ENCODE measurements at regions not wholly inside any gene's neighbourhood (a gene's known extent, or its start where the extent isn't known, plus 50 kb on each side); places are given as distances from the start of the nearest gene placed in this dataset.

- no peak for DNase-seq (ENCODE audit: low spot score)
These were observed 283.0 kb upstream of the FN1 start for GRCh38 chr2:215718890-215719289.

- DNase-seq (ENCODE audit: low spot score), result no peak
These were observed 282.6 kb upstream of the FN1 start for GRCh38 chr2:215718436-215718835.

GRCh38 chr2:215717501-215718381, 281.9 kb upstream of the FN1 start:
- no peak for DNase-seq (ENCODE audit: low spot score)

GRCh38 chr2:215716956-215717355, 281.1 kb upstream of the FN1 start:
- DNase-seq (ENCODE audit: low spot score), result no peak

GRCh38 chr2:215712871-215713790, 277.3 kb upstream of the FN1 start:
- DNase-seq (ENCODE audit: low spot score), result no peak

GRCh38 chr2:215712219-215712868, 276.5 kb upstream of the FN1 start:
- DNase-seq (ENCODE audit: low spot score), result no peak

GRCh38 chr2:215711471-215712034, 275.7 kb upstream of the FN1 start:
- no peak for DNase-seq (ENCODE audit: low spot score)

- DNase-seq (ENCODE audit: low spot score), result no peak
These were observed 271.7 kb upstream of the FN1 start for GRCh38 chr2:215707608-215708007.

GRCh38 chr2:215705771-215706361, 270.0 kb upstream of the FN1 start:
- no peak for DNase-seq (ENCODE audit: low spot score)

GRCh38 chr2:215705281-215705680, 269.4 kb upstream of the FN1 start:
- DNase-seq (ENCODE audit: low spot score), result no peak

- no peak for DNase-seq (ENCODE audit: low spot score)
These were observed 266.4 kb upstream of the FN1 start for GRCh38 chr2:215702116-215702902.

- DNase-seq (ENCODE audit: low spot score), result no peak
These were observed 264.1 kb upstream of the FN1 start for GRCh38 chr2:215699700-215700538.

GRCh38 chr2:215699018-215699417, 263.1 kb upstream of the FN1 start:
- no peak for DNase-seq (ENCODE audit: low spot score)

GRCh38 chr2:215698566-215698965, 262.7 kb upstream of the FN1 start:
- no peak for DNase-seq (ENCODE audit: low spot score)

- no peak for DNase-seq (ENCODE audit: low spot score)
These were observed 261.6 kb upstream of the FN1 start for GRCh38 chr2:215697496-215697895.

GRCh38 chr2:215697003-215697402, 261.1 kb upstream of the FN1 start:
- DNase-seq (ENCODE audit: low spot score), result no peak

GRCh38 chr2:215695861-215696260, 260.0 kb upstream of the FN1 start:
- no peak for DNase-seq (ENCODE audit: low spot score)

- no peak for DNase-seq (ENCODE audit: low spot score)
These were observed 258.2 kb upstream of the FN1 start for GRCh38 chr2:215693999-215694580.

Measured in SK-N-DZ (cell line).